HCT116 (cell line): ENCODE measurements at regions not wholly inside any gene's neighbourhood (a gene's known extent, or its start where the extent isn't known, plus 50 kb on each side); places are given as distances from the start of the nearest gene placed in this dataset.

Source experiments
- ATAC-seq: fragments of 200-7000 bp; cut with Tn5 transposase; 2 replicates; pipeline ENCODE4 v1.9.1; 2020; ENCODE audit warnings: mild to moderate bottlenecking, moderate library complexity
- BruUV-seq: library from RNA; stranded (reverse); fragments of 400-500 nt; replicated peaks from 2 replicates; lab custom pipeline; 2021; lab: Mats Ljungman, UMichigan
- CTCF ChIA-PET: fragments of 300-600 bp; sonication (Branson Sonifier 250); formaldehyde crosslinking; loops from one replicate; lab custom pipeline; 2021; ENCODE audit warnings: antibody characterized with exemption; lab: Charles Lee
- POLR2A ChIA-PET: fragments of 300-600, 350-600 bp; sonication (Branson Sonifier 250); formaldehyde crosslinking; loops from one replicate; lab custom pipeline; 2021; ENCODE audit warnings: antibody characterized with exemption; lab: Charles Lee
- RAD21 ChIA-PET, 2 experiments: fragments of 300-600 bp; sonication (Branson Sonifier 250); formaldehyde crosslinking; loops; one replicate each; lab custom pipeline; 2023; ENCODE audit warnings: low total read pairs in 2 of 2; ENCODE audit not compliant: uncharacterized antibody in 2 of 2, unreplicated experiment in 2 of 2, low non-redundant PET in 1 of 2; lab: Charles Lee
- DNase-seq: peaks from one replicate; pipeline ENCODE4 v3.0.0-alpha.2; 2010; ENCODE audit warnings: low read depth, low spot score
- H2AFZ ChIP-seq: fragments of 200-600 bp; shearing (Covaris generic), sonication (generic); 2 replicates; pipeline ENCODE4 v1.6.1; 2017; ENCODE audit warnings: low read depth, mixed run types, mixed read lengths, antibody characterized with exemption, low read length; ENCODE audit not compliant: poor library complexity, severe bottlenecking
- H3K27ac ChIP-seq: 2 replicates; pipeline ENCODE4 v1.5.1; 2012; ENCODE audit warnings: low read depth, low read length
- H3K27me3 ChIP-seq: fragments of 200-600 bp; sonication (generic); 2 replicates; pipeline ENCODE4 v1.6.1; 2016; ENCODE audit warnings: mixed run types, low read length, mixed read lengths; ENCODE audit not compliant: insufficient read depth
- H3K36me3 ChIP-seq, 2 experiments: fragments of 200-500 bp in 1 of 2; fragments of 200-600 bp in 1 of 2; sonication (Bioruptor generic) in 1 of 2; sonication (generic) in 1 of 2; 2 replicates each; pipeline versions ENCODE4 v1.5.1 to v1.6.1; 2014 to 2016; ENCODE audit warnings: low read length in 2 of 2, inconsistent platforms in 1 of 2, mixed read lengths in 1 of 2, mixed run types in 1 of 2; ENCODE audit not compliant: insufficient read depth in 2 of 2, control insufficient read depth in 1 of 2
- H3K4me1 ChIP-seq, 2 experiments: fragments of 200-600 bp in 1 of 2; sonication (generic) in 1 of 2; 2 replicates each; pipeline versions ENCODE4 v1.5.1 to v1.6.1; 2012 to 2017; ENCODE audit warnings: low read length in 2 of 2, inconsistent platforms in 1 of 2, mild to moderate bottlenecking in 1 of 2, mixed read lengths in 1 of 2, mixed run types in 1 of 2, moderate library complexity in 1 of 2; ENCODE audit not compliant: insufficient read depth in 2 of 2, control insufficient read depth in 1 of 2
- H3K4me2 ChIP-seq: fragments of 200-600 bp; sonication (generic); 2 replicates; pipeline ENCODE4 v1.6.1; 2017; ENCODE audit warnings: mixed run types, low read length, mixed read lengths
- H3K4me3 ChIP-seq, 2 experiments: fragments of 200-600 bp in 1 of 2; sonication (generic) in 1 of 2; replicated peaks in 1 of 2; 2 replicates each; pipeline ENCODE4 v1.5.1; 2011 to 2016; ENCODE audit warnings: low read length in 2 of 2, control low read depth in 1 of 2, low read depth in 1 of 2, mild to moderate bottlenecking in 1 of 2, mixed read lengths in 1 of 2, mixed run types in 1 of 2
- H3K79me2 ChIP-seq: fragments of 200-600 bp; sonication (generic); 2 replicates; pipeline ENCODE4 v1.6.1; 2017; ENCODE audit warnings: mild to moderate bottlenecking, mixed run types, low read length, moderate library complexity, mixed read lengths; ENCODE audit not compliant: insufficient read depth
- H3K9ac ChIP-seq: fragments of 200-600 bp; sonication (generic); 2 replicates; pipeline ENCODE4 v1.6.1; 2016; ENCODE audit warnings: low read length, mixed read lengths
- H3K9me2 ChIP-seq: fragments of 200-600 bp; sonication (generic), shearing (Covaris generic); 2 replicates; pipeline ENCODE4 v1.6.1; 2017; ENCODE audit warnings: mixed run types, mild to moderate bottlenecking, moderate library complexity; ENCODE audit not compliant: insufficient read depth
- H3K9me3 ChIP-seq, 2 experiments: fragments of 200-500 bp in 1 of 2; fragments of 200-600 bp in 1 of 2; sonication (Bioruptor generic) in 1 of 2; sonication (generic) in 1 of 2; 2 replicates each; pipeline ENCODE4 v1.6.1; 2014 to 2017; ENCODE audit warnings: low read length in 2 of 2, mixed read lengths in 2 of 2, inconsistent platforms in 1 of 2, low read depth in 1 of 2, mild to moderate bottlenecking in 1 of 2, mixed run types in 1 of 2, moderate library complexity in 1 of 2; ENCODE audit not compliant: control insufficient read depth in 1 of 2, insufficient read depth in 1 of 2
- H4K20me1 ChIP-seq: fragments of 200-600 bp; sonication (generic), shearing (Covaris generic); 2 replicates; pipeline ENCODE4 v1.6.1; 2017; ENCODE audit warnings: mixed run types, mild to moderate bottlenecking, moderate library complexity; ENCODE audit not compliant: insufficient read depth
- ATF3 ChIP-seq: IDR thresholded peaks from 2 replicates; pipeline ENCODE4 v1.6.1; 2012
- CTCF ChIP-seq, 3 experiments: fragments of 200-600 bp in 1 of 3; sonication (generic) in 1 of 3; IDR thresholded peaks in 2 of 3; conservative IDR thresholded peaks in 1 of 3; 2 replicates each; pipeline ENCODE4 v1.5.1; 2012 to 2017; ENCODE audit warnings: low read depth in 2 of 3, low read length in 2 of 3, antibody characterized with exemption in 1 of 3, borderline replicate concordance in 1 of 3, control low read depth in 1 of 3, mild to moderate bottlenecking in 1 of 3, mixed read lengths in 1 of 3, mixed run types in 1 of 3, moderate library complexity in 1 of 3; ENCODE audit not compliant: insufficient read depth in 1 of 3
- ELF1 ChIP-seq: IDR thresholded peaks from 2 replicates; pipeline ENCODE4 v1.6.1; 2012; ENCODE audit warnings: low read depth, borderline replicate concordance
- EZH2 ChIP-seq: fragments of 200-600 bp; sonication (generic); IDR thresholded peaks from 2 replicates; pipeline ENCODE4 v1.6.1; 2017; ENCODE audit warnings: antibody characterized with exemption, mixed run types
- EZH2phosphoT487 ChIP-seq: fragments of 200-600 bp; IDR thresholded peaks from 2 replicates; pipeline ENCODE4 v1.6.1; 2018; ENCODE audit warnings: antibody characterized with exemption, borderline replicate concordance
- JUND ChIP-seq: IDR thresholded peaks from 2 replicates; pipeline ENCODE4 v1.6.1; 2012
- MAX ChIP-seq: IDR thresholded peaks from 2 replicates; pipeline ENCODE4 v1.6.1; 2012
- POLR2A ChIP-seq: IDR thresholded peaks from 2 replicates; pipeline ENCODE4 v1.7.0; 2011; ENCODE audit warnings: borderline replicate concordance; ENCODE audit not compliant: insufficient read depth, insufficient read length; ENCODE audit errors: extremely low read depth
- REST ChIP-seq: IDR thresholded peaks from 2 replicates; pipeline ENCODE4 v1.6.1; 2012; ENCODE audit warnings: low read depth
- SIN3A ChIP-seq: IDR thresholded peaks from 2 replicates; pipeline ENCODE4 v1.6.1; 2012; ENCODE audit warnings: low read depth
- TCF7L2 ChIP-seq: IDR thresholded peaks from 2 replicates; pipeline ENCODE4 v1.7.0; 2011; ENCODE audit warnings: borderline replicate concordance, inconsistent platforms; ENCODE audit not compliant: insufficient read depth, insufficient read length; ENCODE audit errors: extremely low read depth
- YY1 ChIP-seq: IDR thresholded peaks from 2 replicates; pipeline ENCODE4 v1.6.1; 2011; ENCODE audit warnings: low read length, low read depth, moderate library complexity, mild to moderate bottlenecking; ENCODE audit not compliant: insufficient replicate concordance; ENCODE audit errors: extremely low read depth
- ZBTB33 ChIP-seq: IDR thresholded peaks from 2 replicates; pipeline ENCODE4 v1.6.1; 2011; ENCODE audit warnings: mild to moderate bottlenecking, low read length, moderate library complexity; ENCODE audit not compliant: insufficient replicate concordance; ENCODE audit errors: extremely low read depth
- intact Hi-C: fragments of 100-400 bp; cut with micrococcal nuclease; formaldehyde crosslinking; loops from 2 replicates; pipeline ENCODE4 v1.10.0; 2022

GRCh38 chr2:114389021-114389420, 53.4 kb upstream of the DPP10 start:
- CTCF ChIA-PET, result no interaction called here
- ATAC-seq (no peak), DNase-seq (no peak)
- Histone ChIP-seq H3K9me2 (no peaks in the 10 kb centered on the region), H3K4me3 (no peak overlapping the region), H3K36me3 (no peaks in the 10 kb centered on the region), H3K9ac (no peak overlapping the region), H3K9me3 (peaks cover 5 to 9% of the 10 kb centered on the region in 2 experiments; a peak in 2 of 4 replicates), H3K79me2 (no peaks in the 10 kb centered on the region), H4K20me1 (no peaks in the 10 kb centered on the region), H3K4me2 (no peak overlapping the region), H2AFZ (no peak overlapping the region), H3K27me3 (no peaks in the 10 kb centered on the region), H3K4me1 (no peaks in the 10 kb centered on the region), H3K27ac (no peak overlapping the region)
- RAD21 ChIA-PET, result no interaction called here
- BruUV-seq, result no TSS peak
- POLR2A ChIA-PET, result no interaction called here
- TF ChIP-seq REST (no peak), EZH2phosphoT487 (no peak), JUND (no peak), SIN3A (no peak), CTCF (IDR thresholded peaks at IDR 0.05 in 2 of 3, conservative IDR thresholded peaks at IDR 0.05 in 1 of 3; ENCODE audit: borderline replicate concordance in 1 of 3, insufficient read depth in 1 of 3, low read depth in 2 of 3, low read length in 2 of 3) (no peak), ATF3 (no peak), MAX (no peak), ZBTB33 (no peak), EZH2 (no peak), YY1 (no peak), POLR2A (no peak), TCF7L2 (no peak), ELF1 (no peak)
- intact Hi-C loops, result no loop called here
